HFFc6 (cell line): ENCODE measurements at regions not wholly inside any gene's neighbourhood (a gene's known extent, or its start where the extent isn't known, plus 50 kb on each side); places are given as distances from the start of the nearest gene placed in this dataset.

Source experiments
- DNase-seq: peaks from one replicate; pipeline ENCODE4 v3.0.0-alpha.2; 2018
- H3K27ac Mint-ChIP-seq: 2 replicates; pipeline ENCODE4 v1.8.0; 2020; ENCODE audit warnings: mild to moderate bottlenecking, mixed read lengths
- H3K27me3 Mint-ChIP-seq: 2 replicates; pipeline ENCODE4 v1.8.0; 2021; ENCODE audit warnings: mild to moderate bottlenecking, moderate library complexity, mixed read lengths; ENCODE audit not compliant: insufficient read depth
- H3K36me3 Mint-ChIP-seq: 2 replicates; pipeline ENCODE4 v1.8.0; 2021; ENCODE audit warnings: low read depth, mixed read lengths
- H3K4me1 Mint-ChIP-seq: 2 replicates; pipeline ENCODE4 v1.8.0; 2020; ENCODE audit warnings: low read depth, mixed read lengths
- H3K4me3 Mint-ChIP-seq: 2 replicates; pipeline ENCODE4 v1.8.0; 2020; ENCODE audit warnings: mild to moderate bottlenecking, moderate library complexity, mixed read lengths
- H3K9me3 Mint-ChIP-seq: 2 replicates; pipeline ENCODE4 v1.8.0; 2020; ENCODE audit warnings: mild to moderate bottlenecking, mixed read lengths
- TF ChIP-seq, protein P1 (sequence below): fragments of 200-600 bp; sonication (generic); IDR thresholded peaks from 2 replicates; pipeline ENCODE4 v1.5.0; 2021; ENCODE audit warnings: antibody characterized with exemption, mild to moderate bottlenecking

DNA sequence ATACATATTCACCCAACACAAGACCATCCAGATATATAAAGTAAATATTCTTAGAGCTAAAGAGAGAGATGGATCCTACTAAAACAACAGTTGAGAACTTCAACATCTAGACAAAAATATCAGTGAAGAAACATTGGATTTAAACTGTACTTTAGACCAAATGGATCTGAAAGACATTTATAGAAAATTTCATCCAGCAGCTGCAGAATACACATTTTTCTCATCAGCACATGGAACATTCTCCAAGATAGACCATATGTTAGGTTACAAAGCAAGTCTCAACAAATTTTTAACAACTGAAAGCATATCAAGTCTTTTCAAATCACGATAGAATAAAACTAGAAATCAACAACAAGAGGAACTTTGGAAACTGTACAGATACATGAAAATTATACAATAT, 369.0 kb upstream of the CCDC54 start:
- DNase-seq, result no peak
- Mint-ChIP-seq H3K4me3 (no peak overlapping the region), H3K4me1 (no peaks in the 10 kb centered on the region), H3K27me3 (peaks cover 2% of the 10 kb centered on the region; the same call in 1 of the 2 replicates), H3K27ac (no peak overlapping the region), H3K9me3 (no peaks in the 10 kb centered on the region), H3K36me3 (peaks cover 5% of the 10 kb centered on the region; the same call in 1 of the 2 replicates)
- TF ChIP-seq, protein P1, sequence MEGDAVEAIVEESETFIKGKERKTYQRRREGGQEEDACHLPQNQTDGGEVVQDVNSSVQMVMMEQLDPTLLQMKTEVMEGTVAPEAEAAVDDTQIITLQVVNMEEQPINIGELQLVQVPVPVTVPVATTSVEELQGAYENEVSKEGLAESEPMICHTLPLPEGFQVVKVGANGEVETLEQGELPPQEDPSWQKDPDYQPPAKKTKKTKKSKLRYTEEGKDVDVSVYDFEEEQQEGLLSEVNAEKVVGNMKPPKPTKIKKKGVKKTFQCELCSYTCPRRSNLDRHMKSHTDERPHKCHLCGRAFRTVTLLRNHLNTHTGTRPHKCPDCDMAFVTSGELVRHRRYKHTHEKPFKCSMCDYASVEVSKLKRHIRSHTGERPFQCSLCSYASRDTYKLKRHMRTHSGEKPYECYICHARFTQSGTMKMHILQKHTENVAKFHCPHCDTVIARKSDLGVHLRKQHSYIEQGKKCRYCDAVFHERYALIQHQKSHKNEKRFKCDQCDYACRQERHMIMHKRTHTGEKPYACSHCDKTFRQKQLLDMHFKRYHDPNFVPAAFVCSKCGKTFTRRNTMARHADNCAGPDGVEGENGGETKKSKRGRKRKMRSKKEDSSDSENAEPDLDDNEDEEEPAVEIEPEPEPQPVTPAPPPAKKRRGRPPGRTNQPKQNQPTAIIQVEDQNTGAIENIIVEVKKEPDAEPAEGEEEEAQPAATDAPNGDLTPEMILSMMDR, result no peak

DNA sequence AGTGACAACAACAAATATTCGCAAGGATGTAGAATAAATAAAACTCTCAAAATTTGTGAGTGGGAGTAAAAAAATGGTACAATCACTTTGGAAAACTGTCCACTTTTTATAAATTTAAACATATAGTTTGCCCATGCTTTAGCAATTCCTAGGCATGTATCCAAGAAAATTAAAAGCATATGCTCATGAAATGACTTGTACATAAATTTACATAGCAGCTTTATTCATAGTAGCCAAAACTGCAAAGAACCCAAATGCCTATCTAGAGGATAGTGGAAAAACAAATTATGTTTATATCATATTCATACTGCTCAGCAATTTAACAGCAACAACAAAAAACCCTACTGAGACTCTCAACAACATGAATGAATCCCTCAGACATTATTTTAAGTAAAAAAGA, 363.6 kb upstream of the CCDC54 start:
- Mint-ChIP-seq H3K4me3 (no peak overlapping the region), H3K27me3 (peaks cover 2% of the 10 kb centered on the region; the same call in 1 of the 2 replicates), H3K4me1 (peaks cover 3% of the 10 kb centered on the region), H3K36me3 (peaks cover 19% of the 10 kb centered on the region), H3K9me3 (peaks cover 21% of the 10 kb centered on the region), H3K27ac (no peak overlapping the region)
- TF ChIP-seq, protein P1, result no peak
- DNase-seq, result no peak

DNA sequence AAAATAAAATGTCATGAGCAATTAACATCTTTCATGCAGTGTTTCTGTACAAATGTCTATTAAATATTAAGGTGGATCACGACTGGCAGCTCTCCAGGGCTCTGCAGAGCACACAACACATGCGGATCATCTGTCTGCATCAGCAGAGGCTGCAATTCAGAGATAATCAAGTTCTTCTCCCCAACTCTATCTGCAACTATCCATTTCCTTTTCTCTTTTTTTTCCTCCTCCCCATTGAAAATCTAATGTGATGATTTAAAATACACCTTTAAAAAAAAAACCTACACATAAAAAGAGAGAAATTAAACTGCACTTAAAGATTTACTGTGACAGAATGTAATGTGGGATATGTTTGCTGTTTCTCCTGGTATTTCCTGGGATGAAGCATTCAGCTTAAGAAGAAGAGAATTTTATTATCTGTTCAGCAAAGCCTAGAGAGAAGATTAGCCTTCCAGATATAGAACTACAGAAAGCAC, 352.6 kb upstream of the CCDC54 start:
- no peak overlapping the region; the same call in 1 of the 2 replicates for H3K4me3 Mint-ChIP-seq
- H3K4me1 Mint-ChIP-seq, result peaks cover 27% of the 10 kb centered on the region
- H3K27me3 Mint-ChIP-seq, result no peaks in the 10 kb centered on the region
- no peaks in the 10 kb centered on the region for H3K9me3 Mint-ChIP-seq
- peak overlapping the region; percentile 1; the same call in 1 of the 2 replicates for H3K27ac Mint-ChIP-seq
- H3K36me3 Mint-ChIP-seq, result no peaks in the 10 kb centered on the region
- peak; percentile 13 for DNase-seq
- TF ChIP-seq, protein P1, result no peak

DNA sequence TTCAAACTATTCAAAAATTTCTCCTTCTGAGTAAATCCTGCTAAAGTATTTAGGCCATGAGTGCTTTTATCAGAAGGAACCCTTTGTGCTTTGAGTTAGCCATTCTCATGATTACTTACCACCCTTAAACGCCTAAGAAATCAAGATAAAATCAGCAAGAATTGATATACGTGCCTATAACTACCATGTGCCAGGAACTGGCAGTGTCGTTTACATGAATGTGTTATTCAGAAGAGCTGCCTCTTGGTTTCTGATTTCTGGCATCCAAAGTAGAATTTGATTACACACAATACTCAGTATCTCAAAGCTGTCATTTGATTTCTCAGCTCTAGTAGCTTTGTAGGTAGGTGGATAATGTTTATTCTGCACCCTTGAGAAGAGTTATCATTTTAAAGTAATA, 351.3 kb upstream of the CCDC54 start:
- Mint-ChIP-seq H3K9me3 (no peaks in the 10 kb centered on the region), H3K4me1 (peaks cover 22% of the 10 kb centered on the region), H3K36me3 (no peaks in the 10 kb centered on the region), H3K4me3 (no peak overlapping the region), H3K27me3 (no peaks in the 10 kb centered on the region), H3K27ac (no peak overlapping the region)
- DNase-seq, result no peak
- TF ChIP-seq, protein P1, result no peak

DNA sequence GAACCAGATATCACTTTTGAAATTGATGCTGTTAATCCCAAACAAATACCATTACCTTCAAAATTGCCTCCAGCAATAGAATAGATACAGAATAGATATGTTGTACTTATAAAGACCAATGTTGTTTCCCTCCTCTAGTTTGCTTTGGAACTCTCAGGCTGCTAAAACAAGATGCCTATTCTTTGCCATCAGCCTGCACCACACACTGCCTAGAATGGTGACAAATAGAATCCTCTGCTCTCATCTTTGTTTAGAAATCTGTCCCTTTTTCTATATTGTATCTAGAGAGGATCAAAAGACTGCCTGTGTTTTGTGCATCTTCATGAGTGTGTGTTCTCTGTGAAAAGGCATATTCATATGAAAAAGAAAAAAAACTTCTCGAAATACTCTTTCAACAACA, 349.2 kb upstream of the CCDC54 start:
- DNase-seq, result no peak
- peaks cover 22% of the 10 kb centered on the region for H3K4me1 Mint-ChIP-seq
- H3K36me3 Mint-ChIP-seq, result no peaks in the 10 kb centered on the region
- H3K9me3 Mint-ChIP-seq, result no peaks in the 10 kb centered on the region
- no peaks in the 10 kb centered on the region for H3K27me3 Mint-ChIP-seq
- TF ChIP-seq, protein P1, result no peak
- H3K4me3 Mint-ChIP-seq, result no peak overlapping the region
- no peak overlapping the region for H3K27ac Mint-ChIP-seq

DNA sequence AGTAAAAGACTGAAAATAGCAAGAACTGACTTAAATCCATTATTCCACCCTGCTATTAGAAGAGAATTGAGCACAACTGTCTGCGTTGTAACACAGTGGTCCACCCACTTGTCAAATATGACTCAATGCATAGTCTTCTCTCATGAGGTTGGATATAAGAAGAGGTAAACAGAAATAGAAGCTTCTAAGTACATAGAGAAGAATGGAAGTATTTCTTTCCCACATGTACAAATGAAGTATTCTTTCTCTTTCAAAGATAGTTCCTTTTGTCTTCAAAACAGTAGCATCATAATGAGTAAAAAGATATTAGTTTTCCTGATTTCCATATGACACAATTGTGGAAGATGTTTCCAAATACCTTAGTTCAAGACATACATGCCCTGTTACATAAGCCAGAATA, 348.6 kb upstream of the CCDC54 start:
- no peak overlapping the region for H3K27ac Mint-ChIP-seq
- H3K9me3 Mint-ChIP-seq, result no peaks in the 10 kb centered on the region
- TF ChIP-seq, protein P1, result no peak
- no peaks in the 10 kb centered on the region for H3K36me3 Mint-ChIP-seq
- no peak overlapping the region for H3K4me3 Mint-ChIP-seq
- DNase-seq, result no peak
- H3K27me3 Mint-ChIP-seq, result no peaks in the 10 kb centered on the region
- H3K4me1 Mint-ChIP-seq, result peaks cover 22% of the 10 kb centered on the region
